ENCODE measurements at regions not wholly inside any gene's neighbourhood (a gene's known extent, or its start where the extent isn't known, plus 50 kb on each side); places are given as distances from the start of the nearest gene placed in this dataset.

- no peaks in the 10 kb centered on the region for H3K9me3 ChIP-seq (ENCODE audit: low read length)
- no peak overlapping the region for H3K27ac ChIP-seq (ENCODE audit: low read depth, low read length, poor library complexity, severe bottlenecking)
- H2AFZ ChIP-seq (ENCODE audit: low read length), result no peak overlapping the region
- no peaks in the 10 kb centered on the region for H3K9me2 ChIP-seq (ENCODE audit: low read depth, low read length)
- no peaks in the 10 kb centered on the region for H3K36me3 ChIP-seq (ENCODE audit: insufficient read depth, low read length)
- H3K4me2 ChIP-seq (ENCODE audit: low read length), result no peak overlapping the region
- H4K20me1 ChIP-seq (ENCODE audit: insufficient read depth, low read length), result no peaks in the 10 kb centered on the region
- H3K4me1 ChIP-seq (ENCODE audit: insufficient read depth, low read length, severe bottlenecking), result no peaks in the 10 kb centered on the region
- TF ChIP-seq, protein P1, sequence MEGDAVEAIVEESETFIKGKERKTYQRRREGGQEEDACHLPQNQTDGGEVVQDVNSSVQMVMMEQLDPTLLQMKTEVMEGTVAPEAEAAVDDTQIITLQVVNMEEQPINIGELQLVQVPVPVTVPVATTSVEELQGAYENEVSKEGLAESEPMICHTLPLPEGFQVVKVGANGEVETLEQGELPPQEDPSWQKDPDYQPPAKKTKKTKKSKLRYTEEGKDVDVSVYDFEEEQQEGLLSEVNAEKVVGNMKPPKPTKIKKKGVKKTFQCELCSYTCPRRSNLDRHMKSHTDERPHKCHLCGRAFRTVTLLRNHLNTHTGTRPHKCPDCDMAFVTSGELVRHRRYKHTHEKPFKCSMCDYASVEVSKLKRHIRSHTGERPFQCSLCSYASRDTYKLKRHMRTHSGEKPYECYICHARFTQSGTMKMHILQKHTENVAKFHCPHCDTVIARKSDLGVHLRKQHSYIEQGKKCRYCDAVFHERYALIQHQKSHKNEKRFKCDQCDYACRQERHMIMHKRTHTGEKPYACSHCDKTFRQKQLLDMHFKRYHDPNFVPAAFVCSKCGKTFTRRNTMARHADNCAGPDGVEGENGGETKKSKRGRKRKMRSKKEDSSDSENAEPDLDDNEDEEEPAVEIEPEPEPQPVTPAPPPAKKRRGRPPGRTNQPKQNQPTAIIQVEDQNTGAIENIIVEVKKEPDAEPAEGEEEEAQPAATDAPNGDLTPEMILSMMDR (IDR thresholded peaks at IDR 0.05; ENCODE audit: low read length), result no peak
- TF ChIP-seq EZH2 (IDR thresholded peaks at IDR 0.05; ENCODE audit: borderline replicate concordance, low read length), result no peak
- no peaks in the 10 kb centered on the region for H3F3A ChIP-seq (ENCODE audit: insufficient read depth, low read length)
- H3K79me2 ChIP-seq (ENCODE audit: insufficient read depth, low read length), result no peaks in the 10 kb centered on the region
- no peaks in the 10 kb centered on the region for H3K27me3 ChIP-seq (ENCODE audit: insufficient read depth, low read length)
- H3K9ac ChIP-seq (ENCODE audit: low read length), result no peak overlapping the region
- H3K4me3 ChIP-seq (ENCODE audit: low read depth, low read length, poor library complexity, severe bottlenecking), result no peak overlapping the region
These were observed 62.8 kb upstream of the EDNRB start for GRCh38 chr13:77981281-77981881.

DNA sequence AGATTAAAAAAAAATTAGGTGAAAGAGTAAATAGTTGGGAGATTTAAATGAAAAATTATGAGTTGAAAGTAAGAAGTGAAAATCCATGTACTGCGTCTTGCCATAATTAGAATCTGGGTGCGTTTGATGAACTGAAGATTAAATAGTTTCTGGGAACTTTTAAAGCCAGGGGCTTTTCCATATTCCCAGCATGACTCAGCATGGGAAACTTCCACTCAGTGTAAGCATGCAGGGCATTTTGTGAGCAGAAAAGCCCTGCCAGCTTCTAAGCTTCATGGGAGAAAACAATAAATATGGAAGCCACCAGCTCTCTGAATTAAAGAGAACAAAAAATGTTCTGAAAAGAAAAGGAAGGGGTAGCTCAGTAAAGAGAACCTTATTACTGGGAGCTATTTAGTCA, 62.0 kb upstream of the EDNRB start:
- no peaks in the 10 kb centered on the region for H3K9me2 ChIP-seq (ENCODE audit: low read depth, low read length)
- H4K20me1 ChIP-seq (ENCODE audit: insufficient read depth, low read length), result no peaks in the 10 kb centered on the region
- H3K27me3 ChIP-seq (ENCODE audit: insufficient read depth, low read length), result no peaks in the 10 kb centered on the region
- no peak overlapping the region for H3K27ac ChIP-seq (ENCODE audit: low read depth, low read length, poor library complexity, severe bottlenecking)
- TF ChIP-seq, protein P1 (IDR thresholded peaks at IDR 0.05; ENCODE audit: low read length), result no peak
- no peak for TF ChIP-seq EZH2 (IDR thresholded peaks at IDR 0.05; ENCODE audit: borderline replicate concordance, low read length)
- no peaks in the 10 kb centered on the region for H3K9me3 ChIP-seq (ENCODE audit: low read length)
- H3K4me2 ChIP-seq (ENCODE audit: low read length), result no peak overlapping the region
- no peak overlapping the region for H3K9ac ChIP-seq (ENCODE audit: low read length)
- H3K79me2 ChIP-seq (ENCODE audit: insufficient read depth, low read length), result no peaks in the 10 kb centered on the region
- no peak overlapping the region for H2AFZ ChIP-seq (ENCODE audit: low read length)
- H3K4me3 ChIP-seq (ENCODE audit: low read depth, low read length, poor library complexity, severe bottlenecking), result no peak overlapping the region
- H3K36me3 ChIP-seq (ENCODE audit: insufficient read depth, low read length), result no peaks in the 10 kb centered on the region
- no peaks in the 10 kb centered on the region for H3K4me1 ChIP-seq (ENCODE audit: insufficient read depth, low read length, severe bottlenecking)
- no peaks in the 10 kb centered on the region for H3F3A ChIP-seq (ENCODE audit: insufficient read depth, low read length)

- no peaks in the 10 kb centered on the region for H3K36me3 ChIP-seq (ENCODE audit: insufficient read depth, low read length)
- H3K9me2 ChIP-seq (ENCODE audit: low read depth, low read length), result no peaks in the 10 kb centered on the region
- no peaks in the 10 kb centered on the region for H3K27me3 ChIP-seq (ENCODE audit: insufficient read depth, low read length)
- no peak overlapping the region for H2AFZ ChIP-seq (ENCODE audit: low read length)
- no peaks in the 10 kb centered on the region for H3F3A ChIP-seq (ENCODE audit: insufficient read depth, low read length)
- no peak overlapping the region for H3K4me3 ChIP-seq (ENCODE audit: low read depth, low read length, poor library complexity, severe bottlenecking)
- H3K9ac ChIP-seq (ENCODE audit: low read length), result no peak overlapping the region
- TF ChIP-seq EZH2 (IDR thresholded peaks at IDR 0.05; ENCODE audit: borderline replicate concordance, low read length), result no peak
- TF ChIP-seq, protein P1 (IDR thresholded peaks at IDR 0.05; ENCODE audit: low read length), result no peak
- H4K20me1 ChIP-seq (ENCODE audit: insufficient read depth, low read length), result no peaks in the 10 kb centered on the region
- H3K4me1 ChIP-seq (ENCODE audit: insufficient read depth, low read length, severe bottlenecking), result no peaks in the 10 kb centered on the region
- H3K79me2 ChIP-seq (ENCODE audit: insufficient read depth, low read length), result no peaks in the 10 kb centered on the region
- no peak overlapping the region for H3K27ac ChIP-seq (ENCODE audit: low read depth, low read length, poor library complexity, severe bottlenecking)
- no peaks in the 10 kb centered on the region for H3K9me3 ChIP-seq (ENCODE audit: low read length)
- H3K4me2 ChIP-seq (ENCODE audit: low read length), result no peak overlapping the region
These were observed 61.2 kb upstream of the EDNRB start for GRCh38 chr13:77979721-77980385.

Data from OCI-LY1 (cell line).